C4-2B (cell line): ENCODE measurements at regions not wholly inside any gene's neighbourhood (a gene's known extent, or its start where the extent isn't known, plus 50 kb on each side); places are given as distances from the start of the nearest gene placed in this dataset.
"Not testable (repeated sequence)": the region's sequence is repeated elsewhere in the genome, so short reads cannot be mapped to it uniquely, and the experiment has no call there.

ENCODE experiments used
- ZFX ChIP-seq: fragments of 450-650 bp; IDR thresholded peaks from 2 replicates; pipeline ENCODE4 v1.6.1; 2017
- TF ChIP-seq, protein P1 (sequence below): fragments of 450-650 bp; conservative IDR thresholded peaks from 2 replicates; pipeline ENCODE4 v1.5.1; 2017; ENCODE audit warnings: mild to moderate bottlenecking

DNA sequence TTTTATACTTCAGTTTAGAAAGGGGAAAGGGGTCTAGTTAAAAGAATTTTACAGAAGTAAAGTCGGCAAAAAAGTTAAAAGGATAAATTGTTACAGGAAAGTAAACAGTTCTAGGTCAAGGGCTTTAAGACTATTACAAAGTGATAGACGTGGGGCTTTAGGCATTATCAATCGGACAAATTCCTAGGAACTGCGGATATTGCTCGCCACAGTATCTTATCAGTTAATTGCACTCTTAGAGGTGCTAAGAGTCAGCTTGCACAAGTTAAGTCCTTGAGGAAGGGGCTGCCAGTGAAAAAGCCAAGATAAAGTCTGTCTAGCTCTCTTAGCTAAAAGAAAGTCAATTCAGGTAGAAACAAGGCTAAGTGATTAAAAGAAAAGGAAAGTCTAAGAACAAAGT is 102.1 kb downstream of the ALG1L2 start:
- TF ChIP-seq ZFX, result not testable (repeated sequence)
- TF ChIP-seq, protein P1, sequence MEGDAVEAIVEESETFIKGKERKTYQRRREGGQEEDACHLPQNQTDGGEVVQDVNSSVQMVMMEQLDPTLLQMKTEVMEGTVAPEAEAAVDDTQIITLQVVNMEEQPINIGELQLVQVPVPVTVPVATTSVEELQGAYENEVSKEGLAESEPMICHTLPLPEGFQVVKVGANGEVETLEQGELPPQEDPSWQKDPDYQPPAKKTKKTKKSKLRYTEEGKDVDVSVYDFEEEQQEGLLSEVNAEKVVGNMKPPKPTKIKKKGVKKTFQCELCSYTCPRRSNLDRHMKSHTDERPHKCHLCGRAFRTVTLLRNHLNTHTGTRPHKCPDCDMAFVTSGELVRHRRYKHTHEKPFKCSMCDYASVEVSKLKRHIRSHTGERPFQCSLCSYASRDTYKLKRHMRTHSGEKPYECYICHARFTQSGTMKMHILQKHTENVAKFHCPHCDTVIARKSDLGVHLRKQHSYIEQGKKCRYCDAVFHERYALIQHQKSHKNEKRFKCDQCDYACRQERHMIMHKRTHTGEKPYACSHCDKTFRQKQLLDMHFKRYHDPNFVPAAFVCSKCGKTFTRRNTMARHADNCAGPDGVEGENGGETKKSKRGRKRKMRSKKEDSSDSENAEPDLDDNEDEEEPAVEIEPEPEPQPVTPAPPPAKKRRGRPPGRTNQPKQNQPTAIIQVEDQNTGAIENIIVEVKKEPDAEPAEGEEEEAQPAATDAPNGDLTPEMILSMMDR, result not testable (repeated sequence)
